HepG2 (cell line): ENCODE measurements at regions not wholly inside any gene's neighbourhood (a gene's known extent, or its start where the extent isn't known, plus 50 kb on each side); places are given as distances from the start of the nearest gene placed in this dataset.

Experiments
- ATAC-seq: fragments of 200-7000 bp; cut with Tn5 transposase; 3 replicates; pipeline ENCODE4 v1.9.1; 2020; ENCODE audit warnings: mild to moderate bottlenecking, moderate library complexity
- BruUV-seq: library from RNA; stranded (reverse); fragments of 400-500 nt; replicated peaks from 2 replicates; lab custom pipeline; 2021; lab: Mats Ljungman, UMichigan
- CTCF ChIA-PET: fragments of 300-600 bp; formaldehyde crosslinking; extraction: SDS; loops from one replicate; lab custom pipeline; 2021; ENCODE audit warnings: low total read pairs, inconsistent platforms, low intra/inter-chr PET ratio; lab: Yijun Ruan, JAX
- POLR2A ChIA-PET: fragments of 350-600 bp; sonication (Branson Sonifier 250); formaldehyde crosslinking; loops from one replicate; lab custom pipeline; 2020; ENCODE audit warnings: antibody characterized with exemption, inconsistent platforms; lab: Yijun Ruan, JAX
- DNase-seq: peaks from one replicate; pipeline ENCODE4 v3.0.0-alpha.2; 2015; ENCODE audit warnings: low spot score
- FAIRE-seq: peaks from 3 replicates; lab custom pipeline; 2011; peaks lifted over from hg19 to GRCh38; lab: Jason Lieb, UNC
- H2AFZ ChIP-seq: one replicate; pipeline ENCODE4 v1.6.1; 2011; ENCODE audit warnings: low read length, inconsistent platforms
- H3K27ac ChIP-seq: fragments of 300-600 bp; 3 replicates; pipeline ENCODE4 v1.8.0; 2011; ENCODE audit warnings: mixed run types, mild to moderate bottlenecking, mixed read lengths, low read length, inconsistent platforms; ENCODE audit not compliant: insufficient read depth; ENCODE audit errors: extremely low read length
- H3K27me3 ChIP-seq, 2 experiments: fragments of 200-600 bp in 1 of 2; 2 replicates in 1 of 2; 3 replicates in 1 of 2; pipeline versions ENCODE4 v1.6.0 to v1.8.0; 2011; ENCODE audit warnings: low read length in 2 of 2, mild to moderate bottlenecking in 2 of 2, moderate library complexity in 2 of 2, inconsistent platforms in 1 of 2; ENCODE audit not compliant: insufficient read depth in 2 of 2, control insufficient read depth in 1 of 2
- H3K36me3 ChIP-seq, 2 experiments: fragments of 200-600 bp in 1 of 2; replicated peaks in 1 of 2; 2 replicates in 1 of 2; 3 replicates in 1 of 2; pipeline versions ENCODE4 v1.5.1 to v1.8.0; 2011; ENCODE audit warnings: low read length in 2 of 2, inconsistent platforms in 1 of 2; ENCODE audit not compliant: insufficient read depth in 2 of 2, control insufficient read depth in 1 of 2
- H3K4me1 ChIP-seq: 2 replicates; pipeline ENCODE4 v1.5.1; 2012; ENCODE audit warnings: low read length, inconsistent platforms; ENCODE audit not compliant: insufficient read depth
- H3K4me2 ChIP-seq: 2 replicates; pipeline ENCODE4 v1.6.0; 2011; ENCODE audit warnings: low read depth, low read length, inconsistent platforms
- H3K4me3 ChIP-seq, 3 experiments: fragments of 200-600 bp in 1 of 3; sonication (generic), shearing (Covaris generic) in 1 of 3; replicated peaks in 1 of 3; 2 replicates each; pipeline ENCODE4 v1.5.1; 2011 to 2016; ENCODE audit warnings: low read length in 3 of 3, inconsistent platforms in 2 of 3, low read depth in 2 of 3, mild to moderate bottlenecking in 2 of 3, control low read depth in 1 of 3, mixed read lengths in 1 of 3; ENCODE audit not compliant: insufficient read depth in 1 of 3
- H3K79me2 ChIP-seq: one replicate; pipeline ENCODE4 v1.6.1; 2011; ENCODE audit warnings: low read length, inconsistent platforms; ENCODE audit not compliant: insufficient read depth
- H3K9ac ChIP-seq: 2 replicates; pipeline ENCODE4 v1.6.0; 2011; ENCODE audit warnings: mild to moderate bottlenecking, low read depth, low read length, inconsistent platforms; ENCODE audit not compliant: insufficient read depth
- H3K9me3 ChIP-seq: 2 replicates; pipeline ENCODE4 v1.5.1; 2012; ENCODE audit warnings: mild to moderate bottlenecking, low read length
- H4K20me1 ChIP-seq: 2 replicates; pipeline ENCODE4 v1.6.0; 2011; ENCODE audit warnings: inconsistent platforms, mild to moderate bottlenecking, low read length, moderate library complexity; ENCODE audit not compliant: insufficient read depth
- GLI4 ChIP-seq: sonication (generic); formaldehyde crosslinking; IDR thresholded peaks from 2 replicates; pipeline ENCODE4 v1.5.1; 2020; ENCODE audit warnings: missing genetic modification reagents, mild to moderate bottlenecking, moderate library complexity, borderline replicate concordance
- GPN1 ChIP-seq: sonication (generic); formaldehyde crosslinking; IDR thresholded peaks from 2 replicates; pipeline ENCODE4 v1.5.1; 2020; ENCODE audit warnings: missing genetic modification reagents, borderline replicate concordance
- MAFK ChIP-seq, 2 experiments: IDR thresholded peaks in 1 of 2; conservative IDR thresholded peaks in 1 of 2; 2 replicates each; pipeline ENCODE4 v1.6.1; 2011; ENCODE audit warnings: improper control_type of control experiment in 2 of 2, low read length in 2 of 2
- MXI1 ChIP-seq: IDR thresholded peaks from 3 replicates; pipeline ENCODE4 v1.6.1; 2012; ENCODE audit warnings: low read depth, low read length, inconsistent platforms, borderline replicate concordance
- NCOR1 ChIP-seq: fragments of 200-600 bp; sonication (generic); IDR thresholded peaks from 2 replicates; pipeline ENCODE4 v1.7.0; 2017; ENCODE audit warnings: antibody characterized with exemption, low read length, borderline replicate concordance
- NFATC3 ChIP-seq: sonication (generic); formaldehyde crosslinking; IDR thresholded peaks from 2 replicates; pipeline ENCODE4 v1.5.1; 2020; ENCODE audit warnings: mild to moderate bottlenecking, missing genetic modification reagents
- NFIC ChIP-seq: IDR thresholded peaks from 2 replicates; pipeline ENCODE4 v1.6.1; 2012; ENCODE audit warnings: mild to moderate bottlenecking, low read length, inconsistent platforms
- PCBP1 ChIP-seq: fragments of 200-400 bp; formaldehyde crosslinking; IDR thresholded peaks from 2 replicates; pipeline ENCODE4 v1.6.1; 2017; ENCODE audit warnings: mild to moderate bottlenecking, low read depth, low read length, borderline replicate concordance
- SMAD9 ChIP-seq: sonication (generic); formaldehyde crosslinking; IDR thresholded peaks from 2 replicates; pipeline ENCODE4 v1.5.1; 2020; ENCODE audit warnings: mild to moderate bottlenecking, missing genetic modification reagents
- ZBTB7A ChIP-seq: sonication (generic); formaldehyde crosslinking; IDR thresholded peaks from 2 replicates; pipeline ENCODE4 v1.8.0; 2022; ENCODE audit warnings: mild to moderate bottlenecking, missing genetic modification reagents
- ZFYVE20 ChIP-seq: sonication (generic); formaldehyde crosslinking; IDR thresholded peaks from 2 replicates; pipeline ENCODE4 v1.8.0; 2023; ENCODE audit warnings: low read depth, mild to moderate bottlenecking, moderate library complexity, missing genetic modification reagents, borderline replicate concordance
- ZNF17 ChIP-seq: sonication (generic); formaldehyde crosslinking; IDR thresholded peaks from 2 replicates; pipeline ENCODE4 v1.5.0; 2020; ENCODE audit warnings: mild to moderate bottlenecking, missing genetic modification reagents
- ZNF253 ChIP-seq: sonication (generic); formaldehyde crosslinking; IDR thresholded peaks from 2 replicates; pipeline ENCODE4 v1.8.0; 2022; ENCODE audit warnings: mild to moderate bottlenecking, missing genetic modification reagents, borderline replicate concordance
- WGBS: methylation state at CpG from one replicate; pipeline ENCODE4 v1.1.6; 2017; ENCODE audit warnings: low lambda C conversion rate; 5-methylcytosine and 5-hydroxymethylcytosine counted together
- in situ Hi-C: cut with HindIII; loops from 2 replicates; pipeline ENCODE4 v1.10.0; 2017; ENCODE audit warnings: low pct_unique_long_range_greater_than_20kb; ENCODE audit not compliant: extremely low pct_ligation_motif_present
- intact Hi-C: fragments of 100-400 bp; cut with micrococcal nuclease; formaldehyde crosslinking; loops from one replicate; pipeline ENCODE4 v1.10.0; 2022; ENCODE audit not compliant: unreplicated experiment
- TF ChIP-seq, protein P1 (sequence below): sonication (generic); formaldehyde crosslinking; conservative IDR thresholded peaks from 2 replicates; pipeline ENCODE4 v1.8.0; 2022; ENCODE audit warnings: mild to moderate bottlenecking, moderate library complexity, missing genetic modification reagents
- TF ChIP-seq, protein P2 (sequence below): sonication (generic); formaldehyde crosslinking; IDR thresholded peaks from 2 replicates; pipeline ENCODE4 v1.4.0; 2020; ENCODE audit warnings: missing genetic modification reagents
- TF ChIP-seq, protein P3 (sequence below): sonication (generic); formaldehyde crosslinking; IDR thresholded peaks from 2 replicates; pipeline ENCODE4 v1.8.0; 2022; ENCODE audit warnings: missing genetic modification reagents, low read depth, mild to moderate bottlenecking, borderline replicate concordance
- TF ChIP-seq, protein P4 (sequence below): sonication (generic); formaldehyde crosslinking; conservative IDR thresholded peaks from 2 replicates; pipeline ENCODE4 v1.8.1; 2023; ENCODE audit warnings: missing genetic modification reagents
- TF ChIP-seq, protein P5 (sequence below): sonication (generic); formaldehyde crosslinking; IDR thresholded peaks from 2 replicates; pipeline ENCODE4 v1.5.0; 2020; ENCODE audit warnings: missing genetic modification reagents

DNA sequence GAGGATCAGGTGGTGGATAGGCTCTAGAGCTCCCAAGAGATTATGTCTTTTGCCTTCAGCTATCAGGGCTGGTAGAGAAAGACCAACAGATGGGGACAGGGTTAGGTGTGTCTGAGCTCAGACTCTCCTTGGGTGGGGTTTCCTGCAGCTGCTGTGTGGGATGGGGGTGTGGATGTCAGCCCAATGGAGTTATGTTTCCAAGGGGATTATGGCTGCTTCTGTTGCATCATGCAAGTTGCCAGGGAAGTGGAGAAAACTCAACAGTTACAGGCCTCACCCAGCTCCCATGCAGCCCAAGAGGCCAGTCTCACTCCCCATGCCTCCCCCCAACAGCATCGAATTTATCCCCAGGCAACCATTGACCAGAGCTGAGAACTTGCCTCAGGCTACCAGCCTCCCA lies 80.2 kb upstream of the CDX4 start:
- intact Hi-C loops (no loop called here), in situ Hi-C loops (no loop called here)
- Histone ChIP-seq H3K4me2 (no peak overlapping the region), H3K9ac (no peak overlapping the region), H2AFZ (no peak overlapping the region), H3K27me3 (no peaks in the 10 kb centered on the region), H3K36me3 (no peaks in the 10 kb centered on the region), H3K9me3 (no peaks in the 10 kb centered on the region), H3K4me3 (no peak overlapping the region), H4K20me1 (no peaks in the 10 kb centered on the region), H3K4me1 (no peaks in the 10 kb centered on the region), H3K27ac (no peak overlapping the region), H3K79me2 (no peaks in the 10 kb centered on the region)
- ChIA-PET POLR2A (no interaction called here), CTCF (no interaction called here)
- no peak for DNase-seq
- no TSS peak for BruUV-seq
- no CpG with 5 or more reads among the region's 1 CpG for WGBS
- TF ChIP-seq NFIC, result no peak
- no peak for TF ChIP-seq ZBTB7A (CRISPR knock-in tag)
- TF ChIP-seq, protein P1, sequence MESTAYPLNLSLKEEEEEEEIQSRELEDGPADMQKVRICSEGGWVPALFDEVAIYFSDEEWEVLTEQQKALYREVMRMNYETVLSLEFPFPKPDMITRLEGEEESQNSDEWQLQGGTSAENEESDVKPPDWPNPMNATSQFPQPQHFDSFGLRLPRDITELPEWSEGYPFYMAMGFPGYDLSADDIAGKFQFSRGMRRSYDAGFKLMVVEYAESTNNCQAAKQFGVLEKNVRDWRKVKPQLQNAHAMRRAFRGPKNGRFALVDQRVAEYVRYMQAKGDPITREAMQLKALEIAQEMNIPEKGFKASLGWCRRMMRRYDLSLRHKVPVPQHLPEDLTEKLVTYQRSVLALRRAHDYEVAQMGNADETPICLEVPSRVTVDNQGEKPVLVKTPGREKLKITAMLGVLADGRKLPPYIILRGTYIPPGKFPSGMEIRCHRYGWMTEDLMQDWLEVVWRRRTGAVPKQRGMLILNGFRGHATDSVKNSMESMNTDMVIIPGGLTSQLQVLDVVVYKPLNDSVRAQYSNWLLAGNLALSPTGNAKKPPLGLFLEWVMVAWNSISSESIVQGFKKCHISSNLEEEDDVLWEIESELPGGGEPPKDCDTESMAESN (CRISPR knock-in tag), result no peak
- TF ChIP-seq NCOR1, result no peak
- no peak for TF ChIP-seq MXI1
- TF ChIP-seq GPN1, result no peak
- no peak for TF ChIP-seq SMAD9 (CRISPR knock-in tag)
- TF ChIP-seq ZFYVE20 (CRISPR knock-in tag), result no peak
- TF ChIP-seq MAFK (conservative IDR thresholded peaks at IDR 0.05 in 1 of 2, IDR thresholded peaks at IDR 0.05 in 1 of 2; ENCODE audit: low read length in 2 of 2), result no peak
- TF ChIP-seq, protein P2, sequence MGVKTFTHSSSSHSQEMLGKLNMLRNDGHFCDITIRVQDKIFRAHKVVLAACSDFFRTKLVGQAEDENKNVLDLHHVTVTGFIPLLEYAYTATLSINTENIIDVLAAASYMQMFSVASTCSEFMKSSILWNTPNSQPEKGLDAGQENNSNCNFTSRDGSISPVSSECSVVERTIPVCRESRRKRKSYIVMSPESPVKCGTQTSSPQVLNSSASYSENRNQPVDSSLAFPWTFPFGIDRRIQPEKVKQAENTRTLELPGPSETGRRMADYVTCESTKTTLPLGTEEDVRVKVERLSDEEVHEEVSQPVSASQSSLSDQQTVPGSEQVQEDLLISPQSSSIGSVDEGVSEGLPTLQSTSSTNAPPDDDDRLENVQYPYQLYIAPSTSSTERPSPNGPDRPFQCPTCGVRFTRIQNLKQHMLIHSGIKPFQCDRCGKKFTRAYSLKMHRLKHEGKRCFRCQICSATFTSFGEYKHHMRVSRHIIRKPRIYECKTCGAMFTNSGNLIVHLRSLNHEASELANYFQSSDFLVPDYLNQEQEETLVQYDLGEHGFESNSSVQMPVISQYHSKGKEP (CRISPR knock-in tag), result no peak
- TF ChIP-seq, protein P3, sequence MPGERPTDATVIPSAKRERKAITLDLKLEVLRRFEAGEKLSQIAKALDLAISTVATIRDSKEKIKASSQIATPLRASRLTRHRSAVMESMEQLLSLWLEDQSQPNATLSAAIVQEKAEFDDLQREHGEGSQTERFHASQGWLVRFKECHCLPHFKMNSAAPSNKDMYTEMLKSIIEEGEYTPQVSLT, result no peak
- TF ChIP-seq GLI4, result no peak
- no peak for TF ChIP-seq PCBP1
- no peak for TF ChIP-seq NFATC3
- TF ChIP-seq, protein P4, sequence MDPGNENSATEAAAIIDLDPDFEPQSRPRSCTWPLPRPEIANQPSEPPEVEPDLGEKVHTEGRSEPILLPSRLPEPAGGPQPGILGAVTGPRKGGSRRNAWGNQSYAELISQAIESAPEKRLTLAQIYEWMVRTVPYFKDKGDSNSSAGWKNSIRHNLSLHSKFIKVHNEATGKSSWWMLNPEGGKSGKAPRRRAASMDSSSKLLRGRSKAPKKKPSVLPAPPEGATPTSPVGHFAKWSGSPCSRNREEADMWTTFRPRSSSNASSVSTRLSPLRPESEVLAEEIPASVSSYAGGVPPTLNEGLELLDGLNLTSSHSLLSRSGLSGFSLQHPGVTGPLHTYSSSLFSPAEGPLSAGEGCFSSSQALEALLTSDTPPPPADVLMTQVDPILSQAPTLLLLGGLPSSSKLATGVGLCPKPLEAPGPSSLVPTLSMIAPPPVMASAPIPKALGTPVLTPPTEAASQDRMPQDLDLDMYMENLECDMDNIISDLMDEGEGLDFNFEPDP (CRISPR knock-in tag), result no peak
- TF ChIP-seq, protein P5, sequence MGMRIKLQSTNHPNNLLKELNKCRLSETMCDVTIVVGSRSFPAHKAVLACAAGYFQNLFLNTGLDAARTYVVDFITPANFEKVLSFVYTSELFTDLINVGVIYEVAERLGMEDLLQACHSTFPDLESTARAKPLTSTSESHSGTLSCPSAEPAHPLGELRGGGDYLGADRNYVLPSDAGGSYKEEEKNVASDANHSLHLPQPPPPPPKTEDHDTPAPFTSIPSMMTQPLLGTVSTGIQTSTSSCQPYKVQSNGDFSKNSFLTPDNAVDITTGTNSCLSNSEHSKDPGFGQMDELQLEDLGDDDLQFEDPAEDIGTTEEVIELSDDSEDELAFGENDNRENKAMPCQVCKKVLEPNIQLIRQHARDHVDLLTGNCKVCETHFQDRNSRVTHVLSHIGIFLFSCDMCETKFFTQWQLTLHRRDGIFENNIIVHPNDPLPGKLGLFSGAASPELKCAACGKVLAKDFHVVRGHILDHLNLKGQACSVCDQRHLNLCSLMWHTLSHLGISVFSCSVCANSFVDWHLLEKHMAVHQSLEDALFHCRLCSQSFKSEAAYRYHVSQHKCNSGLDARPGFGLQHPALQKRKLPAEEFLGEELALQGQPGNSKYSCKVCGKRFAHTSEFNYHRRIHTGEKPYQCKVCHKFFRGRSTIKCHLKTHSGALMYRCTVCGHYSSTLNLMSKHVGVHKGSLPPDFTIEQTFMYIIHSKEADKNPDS (CRISPR knock-in tag), result no peak
- TF ChIP-seq ZNF253, result no peak
- TF ChIP-seq ZNF17, result no peak
- ATAC-seq, result no peak
- no peak for FAIRE-seq
